Psoas muscle (tissue), 7 donors: ENCODE measurements at regions not wholly inside any gene's neighbourhood (a gene's known extent, or its start where the extent isn't known, plus 50 kb on each side); places are given as distances from the start of the nearest gene placed in this dataset.

Source experiments
- ATAC-seq, 4 donors: fragments of 200-7000 bp; cut with Tn5 transposase; one replicate each; pipeline ENCODE4 v1.9.1; 2020; ENCODE audit warnings: moderate library complexity in 3 of 4, mild to moderate bottlenecking in 2 of 4
- DNase-seq, 2 donors: peaks; one replicate each; pipeline ENCODE4 v3.0.0-alpha.2; 2020
- H3K27ac ChIP-seq: fragments of 200-600 bp; one replicate; pipeline ENCODE4 v1.8.0; 2022
- H3K27me3 ChIP-seq, 3 donors: fragments of 200-600 bp in 1 of 3; one replicate each; pipeline versions ENCODE4 v1.6.1 to v1.8.0; 2013 to 2022; ENCODE audit warnings: low read length in 2 of 3, mild to moderate bottlenecking in 2 of 3, moderate library complexity in 1 of 3; ENCODE audit not compliant: insufficient read depth in 3 of 3
- H3K36me3 ChIP-seq, 2 donors: fragments of 200-600 bp in 1 of 2; one replicate each; pipeline versions ENCODE4 v1.6.1 to v1.8.0; 2013 to 2022; ENCODE audit warnings: low read depth in 1 of 2, mild to moderate bottlenecking in 1 of 2, moderate library complexity in 1 of 2; ENCODE audit not compliant: insufficient read depth in 1 of 2
- H3K4me1 ChIP-seq: fragments of 200-600 bp; one replicate; pipeline ENCODE4 v1.8.0; 2022
- H3K4me3 ChIP-seq: fragments of 200-600 bp; one replicate; pipeline ENCODE4 v1.8.0; 2022; ENCODE audit warnings: mild to moderate bottlenecking
- H3K9me3 ChIP-seq: fragments of 200-600 bp; one replicate; pipeline ENCODE4 v1.8.0; 2022
- WGBS, 3 donors: extraction: QIAGEN DNeasy Blood & Tissue Kit; methylation state at CpG; one replicate each; pipeline versions ENCODE4 v1.1.6 to v1.1.7; 2013; 5-methylcytosine and 5-hydroxymethylcytosine counted together
- intact Hi-C, 2 donors: fragments of 100-400 bp; cut with DNase I; formaldehyde crosslinking; loops; one replicate each; pipeline versions ENCODE4 v1.11.0 to v1.14.2; 2022
- TF ChIP-seq, protein P1 (sequence below): fragments of 200-600 bp; IDR thresholded peaks from one replicate; pipeline ENCODE4 v1.8.0; 2022; ENCODE audit warnings: antibody characterized with exemption
- donor health status: healthy with polysubstance abuse.
- donor health status: DM: no; HTN: no; CAD: no; lungs with moderate emphysema.
- donor health status: Bipolar disorder and iron deficiency.
- donor health status: healthy.
- donor health status: DM: yes; HTN: yes; CAD: no.
- donor health status: DM: no; HTN: no; CAD: no.
- donor health status: DM: yes; HTN: yes; CAD: no.

DNA sequence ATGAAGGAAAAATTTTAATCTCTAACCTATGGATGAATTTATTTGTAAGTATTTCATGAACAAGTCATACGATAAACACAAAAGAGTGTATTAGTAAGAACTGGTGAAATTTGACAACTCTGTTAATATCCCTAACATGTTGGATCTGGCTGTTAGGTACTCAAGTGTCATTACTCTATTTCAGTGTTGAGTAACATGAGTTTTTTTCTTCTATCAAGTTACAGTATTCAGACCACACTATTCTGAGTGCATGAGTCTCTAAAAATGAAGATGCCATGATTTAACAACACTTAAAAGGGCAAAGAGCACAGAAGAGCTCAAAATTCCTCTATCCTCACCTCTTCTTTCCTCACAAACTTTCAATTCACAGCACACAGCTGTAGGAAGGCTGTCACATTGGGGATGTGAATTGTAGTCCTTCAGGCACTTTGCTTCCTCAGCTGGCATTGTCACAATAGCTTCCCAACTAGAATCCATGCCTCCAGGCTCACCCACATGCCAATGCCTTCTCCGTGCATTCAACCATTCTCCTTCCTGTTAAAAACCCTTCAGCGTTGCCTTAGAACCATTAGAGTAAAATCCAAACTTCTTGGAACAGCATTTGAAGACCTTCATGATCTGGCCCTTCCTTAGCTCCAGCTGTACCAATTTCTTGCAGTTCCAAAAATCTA, 73.7 kb upstream of the DBX2 start:
- DNase-seq, result no peak
- Histone ChIP-seq H3K4me3 (no peak overlapping the region), H3K27me3 (no peaks in the 10 kb centered on the region), H3K36me3 (no peaks in the 10 kb centered on the region), H3K27ac (no peak overlapping the region), H3K9me3 (no peaks in the 10 kb centered on the region), H3K4me1 (peaks cover 9% of the 10 kb centered on the region)
- TF ChIP-seq, protein P1, sequence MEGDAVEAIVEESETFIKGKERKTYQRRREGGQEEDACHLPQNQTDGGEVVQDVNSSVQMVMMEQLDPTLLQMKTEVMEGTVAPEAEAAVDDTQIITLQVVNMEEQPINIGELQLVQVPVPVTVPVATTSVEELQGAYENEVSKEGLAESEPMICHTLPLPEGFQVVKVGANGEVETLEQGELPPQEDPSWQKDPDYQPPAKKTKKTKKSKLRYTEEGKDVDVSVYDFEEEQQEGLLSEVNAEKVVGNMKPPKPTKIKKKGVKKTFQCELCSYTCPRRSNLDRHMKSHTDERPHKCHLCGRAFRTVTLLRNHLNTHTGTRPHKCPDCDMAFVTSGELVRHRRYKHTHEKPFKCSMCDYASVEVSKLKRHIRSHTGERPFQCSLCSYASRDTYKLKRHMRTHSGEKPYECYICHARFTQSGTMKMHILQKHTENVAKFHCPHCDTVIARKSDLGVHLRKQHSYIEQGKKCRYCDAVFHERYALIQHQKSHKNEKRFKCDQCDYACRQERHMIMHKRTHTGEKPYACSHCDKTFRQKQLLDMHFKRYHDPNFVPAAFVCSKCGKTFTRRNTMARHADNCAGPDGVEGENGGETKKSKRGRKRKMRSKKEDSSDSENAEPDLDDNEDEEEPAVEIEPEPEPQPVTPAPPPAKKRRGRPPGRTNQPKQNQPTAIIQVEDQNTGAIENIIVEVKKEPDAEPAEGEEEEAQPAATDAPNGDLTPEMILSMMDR, result no peak
- intact Hi-C loops, result no loop called here
- peak; percentile 27 to 53 (median 40) for ATAC-seq
- 32 to 43% (median 35%) methylated on average over 3 of the region's 3 CpGs for WGBS, 3 donors

DNA sequence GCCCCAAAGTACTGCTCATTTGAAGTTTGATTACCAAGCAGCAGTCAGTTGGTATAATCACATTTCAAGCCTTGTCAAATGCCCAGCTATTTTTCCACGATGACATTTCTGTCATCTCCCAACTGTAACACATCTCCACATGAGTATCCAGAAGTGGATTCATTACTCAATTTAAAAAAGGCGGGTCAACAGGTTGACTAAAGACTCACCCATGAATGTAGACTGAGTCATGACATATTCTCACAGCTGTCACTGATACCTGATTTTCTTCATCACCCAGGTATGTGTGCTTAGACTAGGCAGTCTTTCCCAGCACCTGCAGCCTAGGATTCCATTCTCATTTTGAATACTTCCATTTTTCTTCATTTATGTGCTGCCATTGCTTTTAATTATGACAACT, 75.1 kb upstream of the DBX2 start:
- no peaks in the 10 kb centered on the region for H3K9me3 ChIP-seq
- no peaks in the 10 kb centered on the region for H3K36me3 ChIP-seq
- TF ChIP-seq, protein P1, result no peak
- ATAC-seq (peak in 3 of 4 donors; percentile 31 to 55 (median 44)), DNase-seq (no peak)
- H3K27ac ChIP-seq, result no peak overlapping the region
- 43 to 64% (median 46%) methylated on average over 2 of the region's 2 CpGs for WGBS, 3 donors
- peaks cover 10% of the 10 kb centered on the region for H3K4me1 ChIP-seq
- H3K27me3 ChIP-seq, result no peaks in the 10 kb centered on the region
- intact Hi-C loops, result no loop called here
- H3K4me3 ChIP-seq, result no peak overlapping the region

DNA sequence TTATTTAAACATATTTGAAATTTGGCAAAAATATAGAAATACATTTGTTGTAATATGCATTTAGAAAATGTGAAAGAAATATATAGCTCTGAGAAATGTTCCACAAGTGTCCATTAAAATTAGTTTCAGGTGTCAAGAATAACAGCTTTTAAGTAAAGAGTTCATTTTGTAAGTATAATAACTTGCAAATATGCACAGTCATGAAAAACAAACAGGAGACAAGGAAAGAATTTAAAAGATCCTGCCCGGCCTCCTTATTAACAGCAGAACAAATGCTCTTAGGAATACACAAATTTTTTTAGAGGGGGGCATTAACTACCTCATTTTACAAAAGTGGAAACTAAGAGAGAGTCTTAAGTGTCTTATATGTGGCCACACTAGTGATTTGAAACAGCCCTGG, 77.7 kb upstream of the DBX2 start:
- TF ChIP-seq, protein P1, result no peak
- H3K4me3 ChIP-seq, result no peak overlapping the region
- peaks cover 14% of the 10 kb centered on the region for H3K4me1 ChIP-seq
- ATAC-seq, result no peak
- 84 to 95% (median 90%) methylated on average over 1 of the region's 1 CpG for WGBS, 3 donors
- H3K27me3 ChIP-seq, result no peaks in the 10 kb centered on the region
- no peak overlapping the region for H3K27ac ChIP-seq
- intact Hi-C loops, result no loop called here
- no peak for DNase-seq
- H3K9me3 ChIP-seq, result no peaks in the 10 kb centered on the region
- no peaks in the 10 kb centered on the region for H3K36me3 ChIP-seq

DNA sequence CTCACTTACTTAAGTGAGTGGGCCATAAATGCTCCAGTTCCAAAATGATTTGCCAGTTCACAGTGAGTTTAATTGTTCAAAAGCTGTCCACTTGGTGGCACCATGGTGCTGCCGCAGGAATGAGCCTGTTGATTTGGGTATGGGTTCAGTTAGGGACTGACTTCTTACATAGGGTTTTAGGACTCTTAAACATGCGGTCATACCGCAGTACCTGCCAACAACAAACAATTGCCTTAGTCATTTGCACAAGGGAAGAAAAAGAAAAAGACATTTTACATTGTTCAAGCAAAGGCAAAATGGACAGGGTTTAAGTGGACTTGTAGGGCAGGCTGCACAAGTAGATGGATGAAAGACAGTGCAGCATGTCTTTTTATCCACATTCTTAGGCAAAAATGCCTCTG, 80.0 kb upstream of the DBX2 start:
- peaks cover 6% of the 10 kb centered on the region for H3K4me1 ChIP-seq
- DNase-seq (peak in 1 of 2 donors; percentile 30), ATAC-seq (peak; percentile 87 to 93 (median 91))
- H3K4me3 ChIP-seq, result no peak overlapping the region
- intact Hi-C loops, result no loop called here
- TF ChIP-seq, protein P1, result peak; percentile 72
- H3K9me3 ChIP-seq, result no peaks in the 10 kb centered on the region
- H3K27ac ChIP-seq, result peak overlapping the region; percentile 38
- no peaks in the 10 kb centered on the region for H3K27me3 ChIP-seq
- 1 to 5% (median 3%) methylated on average over 3 of the region's 3 CpGs for WGBS, 3 donors
- no peaks in the 10 kb centered on the region for H3K36me3 ChIP-seq

DNA sequence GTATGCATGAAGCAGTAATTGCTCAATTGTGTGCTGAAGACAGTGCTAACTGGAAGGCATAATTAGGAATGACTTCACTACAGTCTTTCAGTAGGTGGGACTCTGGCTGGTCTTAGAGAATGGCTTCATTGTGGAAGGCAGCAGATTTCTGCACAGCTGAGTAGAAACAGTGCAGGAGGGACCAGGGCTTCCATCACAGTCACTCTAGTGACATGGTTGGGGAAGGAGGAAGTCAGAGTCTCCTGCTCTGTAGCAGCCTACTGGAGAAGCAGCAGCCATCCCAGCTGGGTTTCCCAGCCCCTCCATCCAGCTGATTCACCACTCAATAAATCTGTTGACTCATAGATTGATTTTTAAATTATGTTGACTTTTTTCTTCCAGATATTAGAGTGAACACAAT, 80.6 kb upstream of the DBX2 start:
- H3K4me1 ChIP-seq, result peaks cover 6% of the 10 kb centered on the region
- H3K36me3 ChIP-seq, result no peaks in the 10 kb centered on the region
- ATAC-seq, result peak in 3 of 4 donors; percentile 26 to 65 (median 36)
- intact Hi-C loops, result no loop called here
- no peaks in the 10 kb centered on the region for H3K9me3 ChIP-seq
- no peak overlapping the region for H3K4me3 ChIP-seq
- H3K27me3 ChIP-seq, result no peaks in the 10 kb centered on the region
- no peak overlapping the region for H3K27ac ChIP-seq
- TF ChIP-seq, protein P1, result no peak
- DNase-seq, result no peak
